Amniotic stem cell (primary cell): ENCODE measurements at regions not wholly inside any gene's neighbourhood (a gene's known extent, or its start where the extent isn't known, plus 50 kb on each side); places are given as distances from the start of the nearest gene placed in this dataset.
"Not testable (repeated sequence)": the region's sequence is repeated elsewhere in the genome, so short reads cannot be mapped to it uniquely, and the experiment has no call there.

Experiments used
- DNase-seq: peaks from one replicate; lab custom pipeline; 2025; lab: John Stamatoyannopoulos, UW

GRCh38 chr2:226578879-226579278 is 220.7 kb downstream of the IRS1 start:
- no peak for DNase-seq

- DNase-seq, result no peak
These were observed 221.2 kb downstream of the IRS1 start for GRCh38 chr2:226578373-226578772.

GRCh38 chr2:226575928-226576327 is 223.7 kb downstream of the IRS1 start:
- no peak for DNase-seq

GRCh38 chr2:226573158-226573557 is 226.5 kb downstream of the IRS1 start:
- no peak for DNase-seq

- no peak for DNase-seq
These were observed 235.0 kb downstream of the IRS1 start for GRCh38 chr2:226564667-226565066.

- DNase-seq, result no peak
These were observed 237.7 kb downstream of the IRS1 start for GRCh38 chr2:226561962-226562361.

- no peak for DNase-seq
These were observed 239.3 kb downstream of the IRS1 start for GRCh38 chr2:226560325-226560724.

- no peak for DNase-seq
These were observed 240.1 kb downstream of the IRS1 start for GRCh38 chr2:226559536-226559935.

- DNase-seq, result no peak
These were observed 241.2 kb downstream of the IRS1 start for GRCh38 chr2:226558418-226558817.

GRCh38 chr2:226556050-226556449 is 243.6 kb downstream of the IRS1 start:
- DNase-seq, result no peak

- DNase-seq, result no peak
These were observed 244.9 kb downstream of the IRS1 start for GRCh38 chr2:226554701-226555100.

GRCh38 chr2:226553333-226553732 is 246.3 kb downstream of the IRS1 start:
- no peak for DNase-seq

- no peak for DNase-seq
These were observed 246.9 kb downstream of the IRS1 start for GRCh38 chr2:226552571-226553285.

GRCh38 chr2:226551522-226552250 is 247.9 kb downstream of the IRS1 start:
- no peak for DNase-seq

GRCh38 chr2:226550801-226551200 is 248.8 kb downstream of the IRS1 start:
- no peak for DNase-seq

- no peak for DNase-seq
These were observed 250.9 kb downstream of the IRS1 start for GRCh38 chr2:226548732-226549131.

- no peak for DNase-seq
These were observed 254.9 kb downstream of the IRS1 start for GRCh38 chr2:226544596-226545210.

- no peak for DNase-seq
These were observed 259.2 kb downstream of the IRS1 start for GRCh38 chr2:226540204-226540994.

GRCh38 chr2:226536410-226536809 is 263.2 kb downstream of the IRS1 start:
- DNase-seq, result no peak

GRCh38 chr2:226532976-226533375 is 266.6 kb downstream of the IRS1 start:
- DNase-seq, result not testable (repeated sequence)

GRCh38 chr2:226531061-226531810 is 268.4 kb downstream of the IRS1 start:
- DNase-seq, result no peak

- no peak for DNase-seq
These were observed 270.1 kb downstream of the IRS1 start for GRCh38 chr2:226529556-226529955.
